ENCODE measurements at regions not wholly inside any gene's neighbourhood (a gene's known extent, or its start where the extent isn't known, plus 50 kb on each side); places are given as distances from the start of the nearest gene placed in this dataset.
"Not testable (repeated sequence)": the region's sequence is repeated elsewhere in the genome, so short reads cannot be mapped to it uniquely, and the experiment has no call there.

- DNase-seq (ENCODE audit: low spot score), result peak; percentile 54
Observed at GRCh38 chr20:5696011-5696559, 54.1 kb upstream of the SHLD1 start.

- no peak for DNase-seq (ENCODE audit: low spot score)
Observed at GRCh38 chr20:5691918-5692618, 58.1 kb upstream of the SHLD1 start.

- DNase-seq (ENCODE audit: low spot score), result no peak
Observed at GRCh38 chr20:5689463-5689862, 60.7 kb upstream of the SHLD1 start.

- no peak for DNase-seq (ENCODE audit: low spot score)
Observed at GRCh38 chr20:5688431-5688972, 61.7 kb upstream of the SHLD1 start.

GRCh38 chr20:5687884-5688283 lies 62.3 kb upstream of the SHLD1 start:
- no peak for DNase-seq (ENCODE audit: low spot score)

- no peak for DNase-seq (ENCODE audit: low spot score)
Observed at GRCh38 chr20:5686384-5687105, 63.7 kb upstream of the SHLD1 start.

GRCh38 chr20:5682556-5682955 lies 67.6 kb upstream of the SHLD1 start:
- not testable (repeated sequence) for DNase-seq (ENCODE audit: low spot score)

GRCh38 chr20:5680192-5680591 lies 69.4 kb upstream of the GPCPD1 start:
- DNase-seq (ENCODE audit: low spot score), result no peak

- DNase-seq (ENCODE audit: low spot score), result no peak
Observed at GRCh38 chr20:5678777-5679176, 68.0 kb upstream of the GPCPD1 start.

- not testable (repeated sequence) for DNase-seq (ENCODE audit: low spot score)
Observed at GRCh38 chr20:5677944-5678343, 67.1 kb upstream of the GPCPD1 start.

- DNase-seq (ENCODE audit: low spot score), result no peak
Observed at GRCh38 chr20:5677389-5677788, 66.6 kb upstream of the GPCPD1 start.

GRCh38 chr20:5675103-5676091 lies 64.6 kb upstream of the GPCPD1 start:
- DNase-seq (ENCODE audit: low spot score), result peak; percentile 90

- peak; percentile 65 for DNase-seq (ENCODE audit: low spot score)
Observed at GRCh38 chr20:5674176-5674660, 63.4 kb upstream of the GPCPD1 start.

GRCh38 chr20:5670874-5671273 lies 60.1 kb upstream of the GPCPD1 start:
- DNase-seq (ENCODE audit: low spot score), result no peak

GRCh38 chr20:5670036-5670536 lies 59.3 kb upstream of the GPCPD1 start:
- no peak for DNase-seq (ENCODE audit: low spot score)

GRCh38 chr20:5668529-5668868 lies 57.7 kb upstream of the GPCPD1 start:
- DNase-seq (ENCODE audit: low spot score), result no peak

- DNase-seq (ENCODE audit: low spot score), result no peak
Observed at GRCh38 chr20:5667705-5668528, 57.1 kb upstream of the GPCPD1 start.

GRCh38 chr20:5665417-5665816 lies 54.6 kb upstream of the GPCPD1 start:
- DNase-seq (ENCODE audit: low spot score), result no peak

GRCh38 chr20:5663396-5663795 lies 52.6 kb upstream of the GPCPD1 start:
- no peak for DNase-seq (ENCODE audit: low spot score)

- peak; percentile 27 for DNase-seq (ENCODE audit: low spot score)
Observed at GRCh38 chr20:5662769-5663168, 52.0 kb upstream of the GPCPD1 start.

GRCh38 chr20:5660756-5661155 lies 50.0 kb upstream of the GPCPD1 start:
- DNase-seq (ENCODE audit: low spot score), result not testable (repeated sequence)

All from hematopoietic multipotent progenitor cell treated with erythropoietin and hydrocortisone succinate and interleukin-3 and kit ligand, for 17 days (in vitro differentiated cells).